ENCODE measurements at regions not wholly inside any gene's neighbourhood (a gene's known extent, or its start where the extent isn't known, plus 50 kb on each side); places are given as distances from the start of the nearest gene placed in this dataset.
"Not testable (repeated sequence)": the region's sequence is repeated elsewhere in the genome, so short reads cannot be mapped to it uniquely, and the experiment has no call there.

- Histone ChIP-seq H3K4me3 (ENCODE audit: low read length) (no peak overlapping the region), H3K27me3 (ENCODE audit: control insufficient read depth, insufficient read depth, low read length) (no peaks in the 10 kb centered on the region), H3K4me1 (ENCODE audit: control insufficient read depth, insufficient read depth, low read length) (no peaks in the 10 kb centered on the region), H3K9me3 (ENCODE audit: control insufficient read depth, insufficient read depth, low read length) (no peaks in the 10 kb centered on the region), H3K36me3 (ENCODE audit: control insufficient read depth, insufficient read depth, low read length) (no peaks in the 10 kb centered on the region), H3K27ac (ENCODE audit: low read length) (no peak overlapping the region)
- DNase-seq (ENCODE audit: low read depth, low spot score): no peak
- WGBS (ENCODE audit: insufficient coverage, insufficient read length): no CpG with 5 or more reads among the region's 2 CpGs
Observed at GRCh38 chr14:48333221-48333920, 658.0 kb upstream of the MDGA2 start.

GRCh38 chr14:48331421-48331820, 656.0 kb upstream of the MDGA2 start:
- DNase-seq (ENCODE audit: low read depth, low spot score): no peak
- WGBS (ENCODE audit: insufficient coverage, insufficient read length): no CpG with 5 or more reads among the region's 1 CpG

GRCh38 chr14:48325486-48325885, 650.1 kb upstream of the MDGA2 start:
- Histone ChIP-seq H3K4me3 (ENCODE audit: low read length) (no peak overlapping the region), H3K36me3 (ENCODE audit: control insufficient read depth, insufficient read depth, low read length) (no peaks in the 10 kb centered on the region), H3K27ac (ENCODE audit: low read length) (no peak overlapping the region), H3K4me1 (ENCODE audit: control insufficient read depth, insufficient read depth, low read length) (no peaks in the 10 kb centered on the region), H3K27me3 (ENCODE audit: control insufficient read depth, insufficient read depth, low read length) (no peaks in the 10 kb centered on the region), H3K9me3 (ENCODE audit: control insufficient read depth, insufficient read depth, low read length) (no peaks in the 10 kb centered on the region)
- WGBS (ENCODE audit: insufficient coverage, insufficient read length): no CpG with 5 or more reads among the region's 1 CpG
- DNase-seq (ENCODE audit: low read depth, low spot score): no peak

More at GRCh38 chr14:48331421-48331820, 656.0 kb upstream of the MDGA2 start:
- no peaks in the 10 kb centered on the region for H3K4me1 ChIP-seq (ENCODE audit: control insufficient read depth, insufficient read depth, low read length)
- no peaks in the 10 kb centered on the region for H3K9me3 ChIP-seq (ENCODE audit: control insufficient read depth, insufficient read depth, low read length)
- no peak overlapping the region for H3K27ac ChIP-seq (ENCODE audit: low read length)
- H3K36me3 ChIP-seq (ENCODE audit: control insufficient read depth, insufficient read depth, low read length): no peaks in the 10 kb centered on the region
- no peaks in the 10 kb centered on the region for H3K27me3 ChIP-seq (ENCODE audit: control insufficient read depth, insufficient read depth, low read length)
- no peak overlapping the region for H3K4me3 ChIP-seq (ENCODE audit: low read length)

- H3K27me3 ChIP-seq (ENCODE audit: control insufficient read depth, insufficient read depth, low read length): no peaks in the 10 kb centered on the region
- H3K4me1 ChIP-seq (ENCODE audit: control insufficient read depth, insufficient read depth, low read length): no peaks in the 10 kb centered on the region
- no peak for DNase-seq (ENCODE audit: low read depth, low spot score)
- no peak overlapping the region for H3K4me3 ChIP-seq (ENCODE audit: low read length)
- no peak overlapping the region for H3K27ac ChIP-seq (ENCODE audit: low read length)
- WGBS (ENCODE audit: insufficient coverage, insufficient read length): no CpG with 5 or more reads among the region's 6 CpGs
- H3K9me3 ChIP-seq (ENCODE audit: control insufficient read depth, insufficient read depth, low read length): no peaks in the 10 kb centered on the region
- H3K36me3 ChIP-seq (ENCODE audit: control insufficient read depth, insufficient read depth, low read length): no peaks in the 10 kb centered on the region
Observed at GRCh38 chr14:48323665-48324064, 648.3 kb upstream of the MDGA2 start.

- Histone ChIP-seq H3K9me3 (ENCODE audit: control insufficient read depth, insufficient read depth, low read length) (no peaks in the 10 kb centered on the region), H3K4me1 (ENCODE audit: control insufficient read depth, insufficient read depth, low read length) (no peaks in the 10 kb centered on the region), H3K27me3 (ENCODE audit: control insufficient read depth, insufficient read depth, low read length) (no peaks in the 10 kb centered on the region), H3K27ac (ENCODE audit: low read length) (no peak overlapping the region), H3K36me3 (ENCODE audit: control insufficient read depth, insufficient read depth, low read length) (no peaks in the 10 kb centered on the region), H3K4me3 (ENCODE audit: low read length) (no peak overlapping the region)
- no peak for DNase-seq (ENCODE audit: low read depth, low spot score)
Observed at GRCh38 chr14:48319823-48320222, 644.4 kb upstream of the MDGA2 start.

GRCh38 chr14:48304729-48305128, 629.3 kb upstream of the MDGA2 start:
- WGBS (ENCODE audit: insufficient coverage, insufficient read length): no CpG with 5 or more reads among the region's 3 CpGs
- H3K36me3 ChIP-seq (ENCODE audit: control insufficient read depth, insufficient read depth, low read length): no peaks in the 10 kb centered on the region
- H3K4me3 ChIP-seq (ENCODE audit: low read length): no peak overlapping the region
- no peak for DNase-seq (ENCODE audit: low read depth, low spot score)
- no peaks in the 10 kb centered on the region for H3K27me3 ChIP-seq (ENCODE audit: control insufficient read depth, insufficient read depth, low read length)
- H3K9me3 ChIP-seq (ENCODE audit: control insufficient read depth, insufficient read depth, low read length): no peaks in the 10 kb centered on the region
- H3K27ac ChIP-seq (ENCODE audit: low read length): no peak overlapping the region
- H3K4me1 ChIP-seq (ENCODE audit: control insufficient read depth, insufficient read depth, low read length): no peaks in the 10 kb centered on the region

- no peak for DNase-seq (ENCODE audit: low read depth, low spot score)
- Histone ChIP-seq H3K4me1 (ENCODE audit: control insufficient read depth, insufficient read depth, low read length) (no peaks in the 10 kb centered on the region), H3K4me3 (ENCODE audit: low read length) (no peak overlapping the region), H3K36me3 (ENCODE audit: control insufficient read depth, insufficient read depth, low read length) (no peaks in the 10 kb centered on the region), H3K27ac (ENCODE audit: low read length) (no peak overlapping the region), H3K9me3 (ENCODE audit: control insufficient read depth, insufficient read depth, low read length) (peaks cover 2% of the 10 kb centered on the region; the same call in 1 of the 2 replicates), H3K27me3 (ENCODE audit: control insufficient read depth, insufficient read depth, low read length) (no peaks in the 10 kb centered on the region)
Observed at GRCh38 chr14:48289701-48290100, 614.3 kb upstream of the MDGA2 start.

GRCh38 chr14:48285217-48285616, 609.8 kb upstream of the MDGA2 start:
- not testable (repeated sequence) for DNase-seq (ENCODE audit: low read depth, low spot score); H3K4me3 ChIP-seq (ENCODE audit: low read length)
- WGBS (ENCODE audit: insufficient coverage, insufficient read length): no CpG with 5 or more reads among the region's 11 CpGs

GRCh38 chr14:48275301-48275700, 599.9 kb upstream of the MDGA2 start:
- DNase-seq (ENCODE audit: low read depth, low spot score): no peak
- no peaks in the 10 kb centered on the region for H3K27me3 ChIP-seq (ENCODE audit: control insufficient read depth, insufficient read depth, low read length)
- H3K27ac ChIP-seq (ENCODE audit: low read length): no peak overlapping the region

More at GRCh38 chr14:48285217-48285616, 609.8 kb upstream of the MDGA2 start:
- H3K4me1 ChIP-seq (ENCODE audit: control insufficient read depth, insufficient read depth, low read length); H3K27me3 ChIP-seq (ENCODE audit: control insufficient read depth, insufficient read depth, low read length); H3K36me3 ChIP-seq (ENCODE audit: control insufficient read depth, insufficient read depth, low read length); H3K27ac ChIP-seq (ENCODE audit: low read length); H3K9me3 ChIP-seq (ENCODE audit: control insufficient read depth, insufficient read depth, low read length): not testable (repeated sequence)

GRCh38 chr14:48274826-48275225, 599.4 kb upstream of the MDGA2 start:
- H3K27me3 ChIP-seq (ENCODE audit: control insufficient read depth, insufficient read depth, low read length): no peaks in the 10 kb centered on the region
- H3K27ac ChIP-seq (ENCODE audit: low read length): no peak overlapping the region
- H3K36me3 ChIP-seq (ENCODE audit: control insufficient read depth, insufficient read depth, low read length): no peaks in the 10 kb centered on the region
- no peaks in the 10 kb centered on the region for H3K4me1 ChIP-seq (ENCODE audit: control insufficient read depth, insufficient read depth, low read length)
- no peaks in the 10 kb centered on the region for H3K9me3 ChIP-seq (ENCODE audit: control insufficient read depth, insufficient read depth, low read length)
- DNase-seq (ENCODE audit: low read depth, low spot score): no peak
- no CpG with 5 or more reads among the region's 3 CpGs for WGBS (ENCODE audit: insufficient coverage, insufficient read length)
- no peak overlapping the region for H3K4me3 ChIP-seq (ENCODE audit: low read length)

More at GRCh38 chr14:48275301-48275700, 599.9 kb upstream of the MDGA2 start:
- no peak overlapping the region for H3K4me3 ChIP-seq (ENCODE audit: low read length)
- no peaks in the 10 kb centered on the region for H3K9me3 ChIP-seq (ENCODE audit: control insufficient read depth, insufficient read depth, low read length)
- H3K4me1 ChIP-seq (ENCODE audit: control insufficient read depth, insufficient read depth, low read length): no peaks in the 10 kb centered on the region
- H3K36me3 ChIP-seq (ENCODE audit: control insufficient read depth, insufficient read depth, low read length): no peaks in the 10 kb centered on the region

GRCh38 chr14:48267926-48268325, 592.5 kb upstream of the MDGA2 start:
- H3K27ac ChIP-seq (ENCODE audit: low read length); DNase-seq (ENCODE audit: low read depth, low spot score); H3K4me1 ChIP-seq (ENCODE audit: control insufficient read depth, insufficient read depth, low read length); H3K9me3 ChIP-seq (ENCODE audit: control insufficient read depth, insufficient read depth, low read length); H3K27me3 ChIP-seq (ENCODE audit: control insufficient read depth, insufficient read depth, low read length); H3K36me3 ChIP-seq (ENCODE audit: control insufficient read depth, insufficient read depth, low read length): not testable (repeated sequence)
- H3K4me3 ChIP-seq (ENCODE audit: low read length): peak overlapping the region; percentile 41; the same call in 1 of the 2 replicates
- no CpG with 5 or more reads among the region's 4 CpGs for WGBS (ENCODE audit: insufficient coverage, insufficient read length)

Measured in iPS DF 6.9 (cell line).